ENCODE measurements at regions not wholly inside any gene's neighbourhood (a gene's known extent, or its start where the extent isn't known, plus 50 kb on each side); places are given as distances from the start of the nearest gene placed in this dataset.
A peak's percentile ranks its signal among the peaks of the same experiment; 100 is the strongest.

- Histone ChIP-seq H3K27ac (ENCODE audit: low read depth in 2 of 2, low read length in 2 of 2) (no peak overlapping the region), H3K36me3 (ENCODE audit: control insufficient read depth in 2 of 3, insufficient read depth in 3 of 3, low read length in 3 of 3) (no peaks in the 10 kb centered on the region), H3K9me3 (ENCODE audit: control insufficient read depth in 2 of 3, insufficient read depth in 1 of 3, low read length in 3 of 3) (no peaks in the 10 kb centered on the region), H3K9ac (ENCODE audit: low read length in 3 of 3) (no peak overlapping the region), H3K27me3 (ENCODE audit: control insufficient read depth, insufficient read depth, low read length) (no peaks in the 10 kb centered on the region), H3K4me3 (ENCODE audit: low read length in 3 of 3) (no peak overlapping the region), H3K4me1 (ENCODE audit: control insufficient read depth in 2 of 3, insufficient read depth in 2 of 3, low read depth in 1 of 3, low read length in 3 of 3) (peaks cover 0 to 10% (median 0%) of the 10 kb centered on the region in 3 donors)
- no peak for TF ChIP-seq CTCF (IDR thresholded peaks at IDR 0.05; ENCODE audit: borderline replicate concordance, extremely low read depth, insufficient read depth)
- no peak for FAIRE-seq
- DNase-seq: peak in 4 of 5 donors; percentile 46 to 76 (median 54)
- intact Hi-C loops (cut with DNase I): no loop called here
Measured at GRCh38 chr18:76263046-76264005, 231.7 kb downstream of the ZNF516 start.

GRCh38 chr18:76260941-76261472 is 234.0 kb downstream of the ZNF516 start:
- no peak for FAIRE-seq
- Histone ChIP-seq H3K4me1 (ENCODE audit: control insufficient read depth in 2 of 3, insufficient read depth in 2 of 3, low read depth in 1 of 3, low read length in 3 of 3) (peaks cover 0 to 7% (median 4%) of the 10 kb centered on the region in 3 donors), H3K27ac (ENCODE audit: low read depth in 2 of 2, low read length in 2 of 2) (no peak overlapping the region), H3K9ac (ENCODE audit: low read length in 3 of 3) (no peak overlapping the region), H3K4me3 (ENCODE audit: low read length in 3 of 3) (no peak overlapping the region), H3K27me3 (ENCODE audit: control insufficient read depth, insufficient read depth, low read length) (no peaks in the 10 kb centered on the region), H3K9me3 (ENCODE audit: control insufficient read depth in 2 of 3, insufficient read depth in 1 of 3, low read length in 3 of 3) (no peaks in the 10 kb centered on the region), H3K36me3 (ENCODE audit: control insufficient read depth in 2 of 3, insufficient read depth in 3 of 3, low read length in 3 of 3) (no peaks in the 10 kb centered on the region)
- intact Hi-C loops (cut with DNase I): no loop called here
- TF ChIP-seq CTCF (IDR thresholded peaks at IDR 0.05; ENCODE audit: borderline replicate concordance, extremely low read depth, insufficient read depth): no peak
- DNase-seq: no peak

GRCh38 chr18:76259711-76260110 is 235.3 kb downstream of the ZNF516 start:
- Histone ChIP-seq H3K4me1 (ENCODE audit: control insufficient read depth in 2 of 3, insufficient read depth in 2 of 3, low read depth in 1 of 3, low read length in 3 of 3) (peaks cover 0 to 4% (median 4%) of the 10 kb centered on the region in 3 donors), H3K27me3 (ENCODE audit: control insufficient read depth, insufficient read depth, low read length) (no peaks in the 10 kb centered on the region), H3K27ac (ENCODE audit: low read depth in 2 of 2, low read length in 2 of 2) (no peak overlapping the region), H3K36me3 (ENCODE audit: control insufficient read depth in 2 of 3, insufficient read depth in 3 of 3, low read length in 3 of 3) (no peaks in the 10 kb centered on the region), H3K4me3 (ENCODE audit: low read length in 3 of 3) (no peak overlapping the region), H3K9me3 (ENCODE audit: control insufficient read depth in 2 of 3, insufficient read depth in 1 of 3, low read length in 3 of 3) (no peaks in the 10 kb centered on the region), H3K9ac (ENCODE audit: low read length in 3 of 3) (no peak overlapping the region)
- FAIRE-seq: no peak
- no peak for TF ChIP-seq CTCF (IDR thresholded peaks at IDR 0.05; ENCODE audit: borderline replicate concordance, extremely low read depth, insufficient read depth)
- intact Hi-C loops (cut with DNase I): no loop called here
- no peak for DNase-seq

All from kidney (tissue), 13 donors.